Left colon (tissue), 2 donors: ENCODE measurements at regions not wholly inside any gene's neighbourhood (a gene's known extent, or its start where the extent isn't known, plus 50 kb on each side); places are given as distances from the start of the nearest gene placed in this dataset.
"Not testable (repeated sequence)": the region's sequence is repeated elsewhere in the genome, so short reads cannot be mapped to it uniquely, and the experiment has no call there.

Experiments
- ATAC-seq: fragments of 200-7000 bp; cut with Tn5 transposase; one replicate; pipeline ENCODE4 v1.9.1; 2020; ENCODE audit warnings: mild to moderate bottlenecking, moderate library complexity
- DNase-seq, 2 donors: peaks; one replicate each; pipeline ENCODE4 v3.0.0-alpha.2; 2020
- intact Hi-C, 2 donors: fragments of 100-400 bp; cut with DNase I in 1 of 2; cut with micrococcal nuclease in 1 of 2; formaldehyde crosslinking; loops; one replicate each; pipeline versions ENCODE4 v1.11.2 to v1.14.0; 2022; cut with DNase I, micrococcal nuclease
- donor health status: DM: no; HTN: no; CAD: no.
- donor health status: DM: yes; HTN: yes; CAD: no.

DNA sequence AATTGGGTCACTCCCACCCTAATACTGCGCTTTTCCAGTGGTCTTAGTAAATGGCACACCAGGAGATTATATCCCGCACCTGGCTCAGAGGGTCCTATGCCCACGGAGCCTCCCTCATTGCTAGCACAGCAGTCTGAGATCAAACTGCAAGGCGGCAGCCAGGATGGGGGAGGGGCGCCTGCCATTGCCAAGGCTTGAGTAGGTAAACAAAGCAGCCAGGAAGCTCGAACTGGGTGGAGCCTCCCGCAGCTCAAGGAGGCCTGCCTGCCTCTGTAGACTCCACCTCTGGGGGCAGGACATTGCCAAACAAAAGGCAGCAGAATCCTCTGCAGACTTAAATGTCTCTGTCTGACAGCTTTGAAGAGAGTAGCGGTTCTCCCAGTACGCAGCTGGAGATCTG lies 52.4 kb upstream of the PMPCB start:
- intact Hi-C loops, ATAC-seq: not testable (repeated sequence)
- peak in 1 of 2 donors; percentile 58 for DNase-seq

DNA sequence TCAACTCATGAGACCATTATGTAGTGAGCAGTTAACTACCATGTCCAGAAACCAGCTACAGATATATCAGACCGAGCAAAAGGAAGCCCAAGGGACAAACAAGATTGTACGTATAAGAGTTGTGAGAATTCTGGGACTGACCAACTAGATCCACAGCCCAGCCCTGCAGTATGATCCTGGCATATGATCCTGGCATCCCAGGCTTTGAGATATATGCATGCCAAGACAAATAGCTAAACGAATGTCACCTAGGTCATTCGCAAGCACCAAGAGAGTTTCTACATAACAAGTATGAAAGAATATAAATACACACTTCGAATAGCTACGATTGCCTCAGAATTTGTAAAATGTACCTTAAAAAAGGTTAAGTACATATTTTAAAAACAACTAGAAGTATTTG lies 56.4 kb upstream of the PMPCB start:
- DNase-seq (no peak), ATAC-seq (peak; percentile 39)

GRCh38 chr7:103235824-103236223 lies 61.4 kb upstream of the PMPCB start:
- ATAC-seq: not testable (repeated sequence)

More for the DNA sequence above, 56.4 kb upstream of the PMPCB start:
- intact Hi-C loops: no loop called here

DNA sequence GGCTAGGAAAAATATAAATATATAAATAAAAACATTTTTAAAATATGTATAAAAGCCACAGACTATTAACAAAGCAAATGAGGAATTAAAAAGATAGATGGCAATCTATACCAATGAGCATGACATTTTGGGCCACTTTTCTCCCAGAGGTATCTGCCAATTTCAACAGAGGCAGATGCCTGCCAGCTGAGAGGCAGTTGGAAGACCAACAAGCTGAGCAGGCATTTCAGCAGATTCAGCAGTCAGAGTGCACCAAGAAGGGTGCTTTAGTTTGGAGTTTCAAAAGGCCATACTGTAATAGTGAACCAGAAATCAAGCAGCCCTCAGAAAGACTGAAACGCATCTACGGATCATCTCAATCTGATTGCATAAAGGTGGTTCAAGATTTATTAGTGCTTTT lies 62.4 kb upstream of the PMPCB start:
- ATAC-seq, intact Hi-C loops, DNase-seq: not testable (repeated sequence)

More at GRCh38 chr7:103235824-103236223, 61.4 kb upstream of the PMPCB start:
- intact Hi-C loops, DNase-seq: not testable (repeated sequence)

GRCh38 chr7:103227787-103228186 lies 69.4 kb upstream of the PMPCB start:
- ATAC-seq, DNase-seq, intact Hi-C loops: not testable (repeated sequence)

DNA sequence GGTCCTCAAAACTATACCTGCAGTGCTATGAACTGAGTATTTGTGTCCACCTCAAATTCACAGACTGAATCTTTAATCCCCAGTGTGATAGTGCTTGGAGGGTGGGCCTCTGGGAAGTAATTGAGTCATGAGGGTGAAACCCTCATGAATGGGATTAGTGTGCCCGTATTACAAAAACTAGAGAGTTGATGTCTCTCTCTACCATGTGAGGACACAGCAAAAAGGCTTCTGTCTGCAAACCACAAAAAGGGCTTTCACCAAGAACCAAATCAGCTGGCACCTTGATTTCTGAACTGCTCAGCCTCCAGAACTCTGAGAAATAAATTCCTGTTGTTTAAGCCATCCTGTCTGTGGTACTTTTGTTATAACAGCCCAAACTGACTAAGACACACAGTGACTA lies 71.4 kb upstream of the PMPCB start:
- intact Hi-C loops, ATAC-seq, DNase-seq: not testable (repeated sequence)

DNA sequence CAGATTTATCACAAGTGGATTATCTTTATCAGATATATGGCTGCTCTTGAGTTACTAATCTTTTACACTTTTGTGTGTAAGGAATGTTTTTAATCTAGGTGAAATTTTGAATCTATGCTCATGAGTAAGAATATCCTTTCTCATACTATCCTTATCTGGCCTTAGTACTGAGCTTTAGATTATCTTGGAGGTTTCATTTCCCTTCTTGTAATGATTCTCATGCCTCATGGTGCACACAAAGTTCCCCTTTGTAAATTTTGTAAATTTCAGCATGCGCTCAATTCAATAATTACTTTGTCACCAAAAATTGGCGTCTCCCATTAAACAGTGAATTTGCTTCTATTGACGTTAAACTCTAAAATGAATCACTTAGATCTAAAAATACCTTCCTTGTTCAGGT lies 74.2 kb upstream of the NAPEPLD start:
- DNase-seq, intact Hi-C loops, ATAC-seq: not testable (repeated sequence)

DNA sequence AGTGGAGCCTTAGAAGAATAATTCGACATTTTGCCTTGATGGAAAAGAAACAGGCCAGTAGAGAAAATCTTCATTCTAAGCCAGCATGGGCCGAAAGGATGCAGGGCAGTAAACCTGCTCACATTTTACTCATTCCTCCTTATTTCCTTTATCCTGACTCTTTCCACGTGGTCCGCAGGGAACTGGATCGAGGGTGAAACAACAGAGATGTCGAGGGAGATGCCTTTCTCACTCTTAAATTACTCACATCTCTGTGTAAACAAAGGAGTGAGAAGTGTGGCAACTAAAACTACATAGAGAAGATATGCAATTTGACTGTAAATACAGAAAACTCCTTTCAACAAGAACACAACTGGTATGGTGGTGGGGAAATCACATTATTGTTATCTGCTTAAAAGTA lies 62.1 kb upstream of the NAPEPLD start:
- DNase-seq, ATAC-seq, intact Hi-C loops: not testable (repeated sequence)

DNA sequence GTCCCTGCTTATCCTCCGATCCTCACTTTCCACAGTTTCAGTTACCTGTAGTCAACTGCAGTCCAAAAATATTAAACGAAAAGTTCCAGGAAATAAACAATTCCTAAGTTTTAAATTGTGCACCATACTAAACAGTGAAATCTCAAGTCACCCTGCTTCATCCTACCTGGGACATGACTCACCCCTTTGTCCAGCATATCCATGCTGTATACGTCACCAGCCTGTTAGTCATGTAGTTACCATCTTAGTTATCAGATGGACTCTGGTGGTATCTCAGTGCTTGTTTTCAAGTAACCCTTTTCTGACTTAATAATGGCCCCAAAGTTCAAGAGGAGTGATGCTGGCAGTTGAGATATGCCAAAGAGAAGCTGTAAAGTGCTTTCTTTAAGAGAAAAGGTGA lies 50.3 kb upstream of the NAPEPLD start:
- DNase-seq, ATAC-seq, intact Hi-C loops: not testable (repeated sequence)
